ENCODE measurements at regions not wholly inside any gene's neighbourhood (a gene's known extent, or its start where the extent isn't known, plus 50 kb on each side); places are given as distances from the start of the nearest gene placed in this dataset.

DNA sequence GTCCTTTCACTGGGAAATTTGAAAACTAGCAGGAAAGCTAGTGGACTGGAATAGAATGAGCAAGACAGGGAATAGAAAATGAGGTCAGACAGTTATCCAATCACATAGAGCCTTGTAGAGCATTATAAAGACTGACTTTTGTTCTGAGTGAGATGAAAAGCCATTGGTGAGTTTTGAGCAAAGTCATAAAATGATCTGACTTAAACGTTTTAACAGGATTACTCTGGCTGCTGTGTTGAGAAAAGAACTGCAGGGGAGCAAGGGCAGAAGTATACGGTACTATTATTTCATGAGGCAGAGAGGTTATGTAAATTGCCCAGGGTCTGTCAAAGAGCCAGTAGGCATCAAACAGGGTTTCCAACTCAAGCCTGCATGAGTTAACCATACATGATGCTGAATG lies 393.4 kb downstream of the TFEC start:
- TF ChIP-seq, protein P1, sequence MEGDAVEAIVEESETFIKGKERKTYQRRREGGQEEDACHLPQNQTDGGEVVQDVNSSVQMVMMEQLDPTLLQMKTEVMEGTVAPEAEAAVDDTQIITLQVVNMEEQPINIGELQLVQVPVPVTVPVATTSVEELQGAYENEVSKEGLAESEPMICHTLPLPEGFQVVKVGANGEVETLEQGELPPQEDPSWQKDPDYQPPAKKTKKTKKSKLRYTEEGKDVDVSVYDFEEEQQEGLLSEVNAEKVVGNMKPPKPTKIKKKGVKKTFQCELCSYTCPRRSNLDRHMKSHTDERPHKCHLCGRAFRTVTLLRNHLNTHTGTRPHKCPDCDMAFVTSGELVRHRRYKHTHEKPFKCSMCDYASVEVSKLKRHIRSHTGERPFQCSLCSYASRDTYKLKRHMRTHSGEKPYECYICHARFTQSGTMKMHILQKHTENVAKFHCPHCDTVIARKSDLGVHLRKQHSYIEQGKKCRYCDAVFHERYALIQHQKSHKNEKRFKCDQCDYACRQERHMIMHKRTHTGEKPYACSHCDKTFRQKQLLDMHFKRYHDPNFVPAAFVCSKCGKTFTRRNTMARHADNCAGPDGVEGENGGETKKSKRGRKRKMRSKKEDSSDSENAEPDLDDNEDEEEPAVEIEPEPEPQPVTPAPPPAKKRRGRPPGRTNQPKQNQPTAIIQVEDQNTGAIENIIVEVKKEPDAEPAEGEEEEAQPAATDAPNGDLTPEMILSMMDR (IDR thresholded peaks at IDR 0.05), result no peak
- no peak for TF ChIP-seq EZH2 (IDR thresholded peaks at IDR 0.05; ENCODE audit: borderline replicate concordance, insufficient read depth, low read depth, low read length, poor library complexity, severe bottlenecking)
